ENCODE measurements at regions not wholly inside any gene's neighbourhood (a gene's known extent, or its start where the extent isn't known, plus 50 kb on each side); places are given as distances from the start of the nearest gene placed in this dataset.
A peak's percentile ranks its signal among the peaks of the same experiment; 100 is the strongest.

DNA sequence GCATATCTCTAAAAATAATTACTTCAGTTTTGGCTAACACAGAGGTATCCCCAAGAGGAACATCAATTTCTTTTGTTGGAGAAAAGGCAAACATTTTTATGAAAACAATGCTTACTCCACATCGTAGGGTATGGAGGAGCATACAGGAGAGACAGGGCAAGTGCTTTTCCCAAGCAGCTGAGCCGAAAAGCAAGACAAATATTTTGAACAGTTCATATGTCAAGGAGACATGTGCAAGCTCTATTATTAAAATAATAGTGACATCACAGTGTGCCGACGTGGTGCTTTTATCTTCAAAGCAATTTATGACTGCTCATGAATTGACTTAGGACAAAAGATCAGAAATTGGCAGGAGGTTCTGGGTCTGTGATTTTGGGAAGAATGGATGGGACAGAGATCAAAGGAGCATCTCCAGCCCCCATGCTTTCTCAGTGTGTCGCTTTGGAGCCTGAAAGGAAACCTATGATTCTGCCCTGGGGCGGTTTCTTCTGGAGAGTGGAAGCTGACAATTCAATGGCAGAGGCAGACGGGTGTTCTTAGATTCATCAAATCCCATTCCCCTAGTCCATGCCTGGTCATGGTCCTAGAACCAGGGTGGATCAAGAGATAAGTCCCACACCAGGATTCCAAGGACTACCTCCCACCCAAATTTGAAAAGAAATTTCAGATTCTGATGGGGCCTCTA, 97.1 kb downstream of the JCAD start:
- DNase-seq = no peak

GRCh38 chr10:29961351-29961750, 98.0 kb downstream of the JCAD start:
- DNase-seq = no peak

DNA sequence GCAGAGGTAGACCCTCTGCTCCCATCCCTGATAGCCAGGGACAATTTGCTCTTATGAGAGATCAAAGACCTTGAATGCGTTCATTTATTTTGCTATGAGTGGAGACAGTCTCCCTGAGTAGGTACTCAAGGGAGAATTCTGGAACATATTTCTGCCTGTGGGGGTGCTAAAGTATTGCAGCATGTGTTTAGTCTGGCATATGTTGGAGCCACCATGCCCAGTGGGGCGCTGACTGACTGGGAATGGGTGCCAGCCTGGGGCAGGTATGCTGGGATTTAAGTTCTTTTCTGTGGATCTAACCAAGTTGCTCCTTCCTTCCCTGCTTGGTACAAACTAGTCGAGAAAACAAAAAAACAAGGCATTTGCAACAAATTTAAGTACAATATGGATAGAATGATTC, 99.1 kb downstream of the JCAD start:
- no peak for DNase-seq

DNA sequence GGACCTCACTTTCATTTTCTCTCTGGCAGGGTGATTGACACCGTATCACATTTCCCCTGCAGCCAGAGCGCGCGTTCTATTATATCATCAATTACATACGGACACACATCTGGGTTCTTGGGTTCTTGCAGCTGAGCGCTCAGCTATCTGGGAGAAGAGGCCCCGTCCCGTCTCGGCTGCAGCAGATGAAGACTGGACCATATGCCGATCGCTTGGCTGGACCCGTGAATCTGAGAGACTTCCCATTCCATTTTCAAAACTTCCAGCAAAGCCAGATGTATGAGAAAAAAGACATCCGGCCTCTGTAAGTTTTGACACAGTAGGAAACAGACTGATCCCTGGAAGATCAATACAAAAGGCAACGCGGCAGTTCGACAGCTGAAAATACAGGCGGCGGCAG, 99.8 kb downstream of the JCAD start:
- no peak for DNase-seq

GRCh38 chr10:29958440-29958839, 100.9 kb downstream of the JCAD start:
- DNase-seq = no peak

DNA sequence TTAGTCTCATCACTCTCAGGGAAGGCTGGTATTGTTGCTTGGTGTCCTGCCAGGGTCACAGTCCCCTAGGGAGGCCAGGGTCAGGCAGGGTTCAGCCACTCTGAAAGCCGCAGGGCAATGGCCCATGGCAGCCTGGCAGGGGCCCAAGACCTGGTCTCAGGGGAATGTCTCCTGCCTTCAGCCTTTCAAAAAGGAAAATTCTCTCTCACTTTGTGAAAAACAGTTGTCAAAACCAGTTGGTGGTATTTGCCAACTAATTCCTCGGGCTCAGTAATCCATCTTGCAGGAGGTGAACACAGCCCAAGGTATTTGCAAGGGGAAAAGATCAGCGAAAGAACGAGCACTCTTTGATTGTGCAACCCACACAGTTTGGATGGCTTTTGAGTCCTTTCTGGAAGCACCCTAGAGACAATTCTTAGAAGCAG, 101.5 kb downstream of the JCAD start:
- DNase-seq = no peak

- peak; percentile 41 for DNase-seq
Observed at GRCh38 chr10:29957236-29957635, 102.2 kb downstream of the JCAD start.

DNA sequence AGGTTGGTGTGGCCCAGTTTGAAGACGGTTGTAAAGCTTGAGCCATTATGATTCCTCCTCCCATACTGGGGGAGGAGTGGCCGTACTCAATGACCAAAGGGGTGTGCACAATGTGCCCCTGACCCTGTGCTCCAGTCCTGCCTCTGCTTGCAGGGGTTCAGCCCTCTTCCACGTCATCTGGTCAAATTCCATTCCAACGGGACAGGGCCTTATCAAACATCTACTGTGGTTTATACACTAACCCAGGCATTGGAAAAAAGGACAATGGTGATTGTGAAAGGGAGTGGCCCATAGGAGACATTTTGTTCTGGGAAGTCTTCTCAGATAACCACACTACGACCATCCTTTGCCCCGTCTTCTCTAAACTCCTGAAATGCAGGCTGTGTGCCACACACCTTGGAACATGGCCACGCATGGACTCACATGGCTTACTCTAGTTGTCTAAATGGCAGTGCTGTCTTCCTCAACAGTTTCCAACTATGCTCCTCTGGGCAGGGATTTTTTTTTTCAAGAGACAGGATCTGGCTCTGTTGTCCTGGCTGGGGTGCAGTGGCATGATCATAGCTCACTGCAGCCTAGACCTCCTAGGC, 103.0 kb downstream of the JCAD start:
- no peak for DNase-seq

GRCh38 chr10:29955329-29955935, 104.0 kb downstream of the JCAD start:
- DNase-seq = no peak

- no peak for DNase-seq
Observed at GRCh38 chr10:29951441-29951931, 107.9 kb downstream of the JCAD start.

GRCh38 chr10:29950391-29950790, 109.0 kb downstream of the JCAD start:
- no peak for DNase-seq

DNA sequence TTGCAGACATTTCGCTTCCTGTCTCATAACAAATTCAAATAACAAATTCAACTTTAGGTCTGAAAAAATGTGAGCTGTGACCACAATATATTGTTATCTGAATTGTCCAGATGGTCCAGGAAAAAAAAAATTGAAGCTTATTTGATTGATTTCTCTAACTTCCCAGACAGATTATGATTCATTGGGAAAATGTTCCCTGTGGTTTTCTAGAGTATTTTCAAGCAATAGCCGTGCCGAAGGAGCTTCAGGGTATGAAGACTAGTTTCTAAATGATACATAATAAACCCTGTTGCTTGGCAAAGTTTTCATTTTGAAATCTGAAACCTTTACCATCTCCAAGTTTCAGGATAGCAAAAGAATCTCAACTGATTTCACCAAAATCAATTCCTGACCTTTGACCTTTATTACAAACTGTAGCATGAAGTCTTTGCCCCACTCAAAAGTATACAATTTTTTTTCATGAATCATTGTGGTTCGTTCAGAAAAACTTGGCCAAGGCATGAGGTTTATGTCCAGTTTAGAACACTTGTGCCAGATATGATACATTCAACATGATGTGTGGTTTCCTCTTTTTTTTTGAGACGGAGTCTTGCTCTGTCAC, 109.9 kb downstream of the JCAD start:
- DNase-seq = peak; percentile 84

GRCh38 chr10:29948881-29949355, 110.5 kb downstream of the JCAD start:
- DNase-seq = peak; percentile 16

GRCh38 chr10:29947701-29948060, 111.7 kb downstream of the JCAD start:
- no peak for DNase-seq

DNA sequence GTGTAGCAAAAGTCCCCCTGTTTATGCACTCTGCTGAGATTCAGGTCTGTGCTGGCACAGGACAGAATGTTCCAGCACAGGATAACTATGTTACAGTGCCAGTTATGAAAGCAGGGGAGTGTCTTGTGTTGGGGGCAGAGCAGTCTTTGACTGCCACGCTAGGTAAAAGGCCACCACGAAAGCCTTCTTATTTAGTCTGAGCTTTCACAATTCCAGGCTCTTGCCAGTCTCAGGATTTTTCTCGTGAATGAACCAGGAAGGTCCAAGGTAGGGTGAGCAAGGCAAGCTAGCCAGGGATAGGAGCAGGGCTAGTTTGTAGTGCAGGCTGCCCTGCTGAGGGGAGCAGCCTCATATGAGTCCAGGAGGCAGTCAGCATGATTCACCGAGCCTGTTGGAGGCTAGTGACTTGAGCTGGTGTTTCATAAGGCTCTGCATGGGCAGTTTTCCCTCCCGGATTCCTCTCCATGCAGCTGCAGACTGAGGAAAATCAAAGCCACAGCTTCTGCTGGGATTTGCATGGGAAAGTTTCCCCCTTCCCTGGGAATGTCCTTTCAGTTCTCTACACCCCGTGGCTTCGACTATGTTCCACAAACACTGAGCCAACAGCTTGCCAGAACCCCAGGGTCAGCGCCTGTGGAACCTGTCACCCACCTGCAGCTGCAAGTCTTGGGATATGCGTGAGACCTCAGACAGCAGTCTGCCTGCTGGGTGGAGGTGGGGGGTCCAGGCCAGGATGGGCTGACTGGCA, 112.3 kb downstream of the JCAD start:
- no peak for DNase-seq

- no peak for DNase-seq
Observed at GRCh38 chr10:29946614-29946952, 112.8 kb downstream of the JCAD start.

- DNase-seq = no peak
Observed at GRCh38 chr10:29941476-29941875, 117.9 kb downstream of the JCAD start.

- DNase-seq = no peak
Observed at GRCh38 chr10:29932991-29933390, 126.4 kb downstream of the JCAD start.

DNA sequence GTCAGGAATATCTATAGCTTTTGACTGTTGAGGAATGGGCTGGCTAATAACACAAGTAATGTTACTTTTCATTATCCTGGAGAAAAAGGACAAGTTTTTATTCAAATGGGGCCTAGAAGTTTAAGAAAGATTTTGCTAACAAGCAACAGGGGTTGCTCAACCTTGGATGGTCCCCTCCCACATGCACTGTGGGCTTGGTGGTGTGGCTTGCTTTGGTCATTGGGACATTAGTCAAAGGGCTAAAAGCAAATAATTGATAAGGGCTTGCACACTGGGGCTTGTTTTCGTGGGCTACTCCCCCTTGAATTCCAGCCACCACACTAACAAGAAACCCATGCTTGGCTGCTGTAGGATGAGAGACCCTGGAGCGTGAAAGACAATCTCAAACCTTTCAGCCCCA, 127.6 kb downstream of the JCAD start:
- no peak for DNase-seq

DNA sequence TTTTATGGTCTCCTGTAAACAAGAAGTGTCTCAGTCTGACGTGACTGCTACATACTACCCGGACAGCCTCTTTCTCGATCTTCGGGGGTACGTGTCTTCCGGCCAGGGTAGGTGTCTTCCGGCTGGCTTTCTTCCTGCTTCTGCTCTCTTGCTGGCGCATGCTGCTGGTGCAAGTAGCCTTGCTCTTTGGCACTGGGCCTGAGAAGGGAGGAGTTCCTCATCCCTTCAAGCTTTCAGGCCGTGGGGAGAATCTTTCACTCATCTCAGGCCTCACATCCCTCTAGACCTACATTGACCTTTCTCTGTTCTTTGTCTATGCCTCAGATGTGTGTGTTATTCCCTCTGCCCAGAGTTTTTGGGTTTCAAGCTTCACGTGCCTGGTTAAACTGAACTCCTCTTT, 130.4 kb downstream of the JCAD start:
- DNase-seq = no peak

GRCh38 chr10:29926693-29927048, 132.7 kb downstream of the JCAD start:
- DNase-seq = no peak

- peak; percentile 31 for DNase-seq
Observed at GRCh38 chr10:29925771-29926692, 133.4 kb downstream of the JCAD start.
